GM18951 (cell line): ENCODE measurements at regions not wholly inside any gene's neighbourhood (a gene's known extent, or its start where the extent isn't known, plus 50 kb on each side); places are given as distances from the start of the nearest gene placed in this dataset.

ENCODE experiments used
- POLR2A ChIP-seq: IDR thresholded peaks from 4 replicates; pipeline ENCODE4 v1.6.1; 2011; ENCODE audit warnings: mild to moderate bottlenecking; ENCODE audit not compliant: insufficient read length, insufficient read depth; ENCODE audit errors: extremely low read depth
- in situ Hi-C: fragments of 300-500 bp; cut with MboI; formaldehyde crosslinking; loops from one replicate; pipeline ENCODE4 v1.12.0; 2022; ENCODE audit warnings: low sequenced_read_pairs, mixed read lengths, inconsistent platforms; ENCODE audit not compliant: unreplicated experiment

DNA sequence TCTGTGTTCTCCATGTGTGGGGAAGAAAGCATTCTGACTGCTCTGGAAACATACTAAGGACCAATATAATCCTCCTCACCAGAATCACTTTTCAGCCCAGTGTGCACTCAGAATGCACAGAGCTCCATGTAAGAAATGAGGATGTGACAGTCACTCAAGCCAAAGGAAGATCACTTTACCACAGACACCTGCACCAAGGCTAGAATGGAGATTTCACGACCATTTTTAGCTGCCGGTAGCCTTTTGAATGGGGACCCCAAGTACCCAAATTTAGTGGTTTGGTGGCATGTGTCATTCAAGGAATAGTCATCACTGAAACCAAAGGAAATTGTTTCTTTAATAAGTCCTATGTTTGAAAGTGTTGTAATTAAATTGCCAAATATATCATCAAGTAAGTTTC is 613.2 kb upstream of the ACVR2A start:
- in situ Hi-C loops = no loop called here
- no peak for TF ChIP-seq POLR2A

DNA sequence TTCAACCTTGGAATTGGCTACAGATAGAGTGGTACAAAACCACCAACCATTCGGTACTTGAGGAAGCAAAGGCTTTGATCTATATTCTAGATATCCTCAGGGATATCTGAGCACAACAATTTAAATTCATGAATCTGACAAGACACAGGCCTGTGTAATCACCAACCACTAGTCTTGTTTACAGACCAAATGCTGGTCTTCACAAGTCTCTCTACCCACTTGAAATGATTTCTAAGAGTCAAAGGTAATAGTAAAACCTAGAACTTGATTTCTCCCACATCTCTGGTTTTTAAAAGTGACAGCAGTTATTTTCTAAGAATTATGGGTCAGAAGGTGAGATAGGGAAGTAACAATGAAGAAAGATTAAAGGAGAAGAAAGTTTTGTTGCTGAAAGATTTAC is 613.7 kb upstream of the ACVR2A start:
- TF ChIP-seq POLR2A = no peak
- in situ Hi-C loops = no loop called here

DNA sequence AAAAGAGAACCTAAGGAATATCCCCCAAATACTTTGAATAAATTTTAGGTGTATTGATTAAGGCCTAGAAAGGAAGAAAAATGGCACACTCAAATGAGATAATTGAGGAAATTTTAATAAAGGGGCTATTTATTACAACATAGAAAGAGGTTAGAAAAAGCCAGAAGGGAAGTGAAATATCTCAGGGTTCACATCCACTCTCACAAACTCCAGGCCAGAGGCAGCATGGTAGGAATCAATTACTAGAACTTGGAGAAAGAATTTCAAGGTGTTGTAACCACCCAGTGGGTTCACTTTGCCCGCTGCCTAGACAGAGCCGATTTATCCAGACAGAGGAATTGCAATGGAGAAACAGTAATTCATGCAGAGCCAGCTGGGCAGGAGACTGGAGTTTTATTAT is 617.5 kb upstream of the ACVR2A start:
- TF ChIP-seq POLR2A = no peak
- in situ Hi-C loops = no loop called here

DNA sequence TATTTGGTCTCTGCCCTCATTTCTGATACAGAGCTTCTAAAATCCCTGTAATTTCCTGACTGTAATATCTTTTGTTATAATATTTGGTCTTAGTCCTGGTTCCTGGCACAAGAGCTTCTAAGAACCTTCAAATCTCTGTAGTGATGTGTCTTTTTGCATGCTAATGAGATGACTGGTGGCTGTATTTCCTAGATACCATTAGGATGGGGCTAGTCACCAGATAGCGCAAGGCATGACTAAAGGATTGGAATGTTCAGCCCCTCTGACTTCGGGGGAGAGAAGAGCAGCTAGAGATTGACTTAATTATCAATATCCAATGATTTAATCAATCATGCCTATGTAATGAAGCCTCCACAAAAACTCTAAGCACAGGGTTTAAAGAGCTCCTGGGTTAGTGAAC is 620.8 kb upstream of the ACVR2A start:
- TF ChIP-seq POLR2A = no peak
- in situ Hi-C loops = no loop called here

- in situ Hi-C loops = no loop called here
- TF ChIP-seq POLR2A = no peak
Observed at GRCh38 chr2:147223553-147224060, 621.2 kb upstream of the ACVR2A start.

- in situ Hi-C loops = no loop called here
- no peak for TF ChIP-seq POLR2A
Observed at GRCh38 chr2:147223119-147223518, 621.7 kb upstream of the ACVR2A start.

GRCh38 chr2:147222506-147222905 is 622.3 kb upstream of the ACVR2A start:
- in situ Hi-C loops = no loop called here
- TF ChIP-seq POLR2A = no peak

DNA sequence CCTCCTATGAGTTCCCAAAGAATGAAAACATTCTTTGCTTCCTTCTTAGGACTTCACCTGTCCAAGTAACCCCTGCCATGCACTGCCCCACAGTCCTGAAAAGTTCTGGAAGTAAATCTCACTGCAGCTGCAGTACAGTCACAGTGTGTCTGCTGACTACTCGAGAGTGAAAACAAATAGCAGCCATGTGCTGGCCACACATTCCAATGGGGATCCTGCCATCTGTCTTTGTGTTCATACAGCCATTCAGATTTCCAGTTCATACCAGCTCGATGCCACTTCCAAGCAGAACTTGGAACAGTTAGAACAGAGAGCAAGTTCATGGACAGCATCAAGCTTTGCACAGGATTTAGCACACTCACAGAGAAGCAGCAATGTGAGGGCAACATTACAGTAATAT is 629.9 kb upstream of the ACVR2A start:
- in situ Hi-C loops = no loop called here
- TF ChIP-seq POLR2A = no peak

GRCh38 chr2:147211484-147211883 is 633.3 kb upstream of the ACVR2A start:
- in situ Hi-C loops = no loop called here
- no peak for TF ChIP-seq POLR2A

GRCh38 chr2:147204102-147204501 is 640.7 kb upstream of the ACVR2A start:
- in situ Hi-C loops = no loop called here
- TF ChIP-seq POLR2A = no peak

- TF ChIP-seq POLR2A = no peak
- in situ Hi-C loops = no loop called here
Observed at GRCh38 chr2:147198651-147199171, 646.1 kb upstream of the ACVR2A start.

DNA sequence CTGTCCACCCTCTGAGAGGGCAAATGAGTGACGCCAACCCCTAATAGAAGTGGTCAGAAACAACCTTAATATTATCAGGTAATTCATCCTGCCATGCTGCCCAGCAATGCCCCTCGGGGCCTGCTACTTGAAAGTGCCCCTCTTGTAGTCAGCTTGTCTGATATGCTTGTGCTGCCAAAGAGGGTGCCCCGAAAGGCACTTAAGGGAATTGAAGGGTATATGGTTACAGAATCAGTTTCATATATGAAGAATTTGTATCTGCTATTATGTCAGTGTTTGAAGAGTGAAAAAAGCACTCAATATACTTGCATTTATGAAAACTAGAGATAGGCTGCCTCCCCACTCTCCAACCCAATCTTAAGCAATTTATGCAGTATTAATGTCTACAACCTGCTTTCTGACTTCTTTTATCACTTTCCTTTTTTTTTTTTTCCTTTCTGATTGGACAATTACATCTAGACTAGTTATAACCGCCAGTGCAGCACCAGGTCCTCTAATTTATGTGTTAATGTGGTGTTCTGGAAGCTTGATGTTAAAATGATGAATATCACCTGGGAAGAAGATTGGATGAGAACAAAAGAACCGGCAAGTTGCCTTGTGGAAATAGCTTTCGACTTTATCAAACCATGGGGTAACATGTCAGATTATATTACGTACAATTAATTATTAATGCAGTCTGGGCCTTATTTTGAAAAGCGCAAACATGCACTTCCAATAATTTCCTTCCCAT is 646.9 kb upstream of the ACVR2A start:
- no peak for TF ChIP-seq POLR2A
- in situ Hi-C loops = no loop called here

DNA sequence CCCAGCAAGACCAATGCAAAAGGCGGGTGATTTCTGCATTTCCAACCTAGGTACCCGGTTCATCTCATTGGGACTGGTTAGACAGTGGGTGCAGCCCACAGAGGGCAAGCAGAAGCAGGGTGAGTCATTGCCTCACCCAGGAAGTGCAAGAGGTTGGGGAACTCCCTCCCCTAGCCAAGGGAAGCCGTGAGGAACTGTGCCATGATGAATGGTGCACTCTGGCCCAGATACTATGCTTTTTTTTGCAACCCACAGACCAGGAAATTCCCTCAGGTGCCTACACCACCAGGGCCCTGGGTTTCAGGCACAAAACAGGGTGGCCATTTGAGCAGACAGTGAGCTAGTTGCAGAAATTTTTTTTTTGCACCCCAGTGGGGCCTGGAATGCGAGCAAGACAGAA is 662.6 kb upstream of the ACVR2A start:
- in situ Hi-C loops = no loop called here
- no peak for TF ChIP-seq POLR2A

GRCh38 chr2:147181351-147182029 is 663.3 kb upstream of the ACVR2A start:
- TF ChIP-seq POLR2A = no peak
- in situ Hi-C loops = no loop called here
